A172 (cell line): ENCODE measurements at regions not wholly inside any gene's neighbourhood (a gene's known extent, or its start where the extent isn't known, plus 50 kb on each side); places are given as distances from the start of the nearest gene placed in this dataset.
"Not testable (repeated sequence)": the region's sequence is repeated elsewhere in the genome, so short reads cannot be mapped to it uniquely, and the experiment has no call there.

Experiments
- DNase-seq: peaks from one replicate; pipeline ENCODE4 v3.0.0-alpha.2; 2015; ENCODE audit warnings: low spot score

- no peak for DNase-seq
Observed at GRCh38 chr5:118185018-118185417, 803.3 kb downstream of the DTWD2 start.

- DNase-seq, result no peak
Observed at GRCh38 chr5:118176146-118176545, 812.2 kb downstream of the DTWD2 start.

GRCh38 chr5:118174671-118175070 lies 813.7 kb downstream of the DTWD2 start:
- DNase-seq, result no peak

GRCh38 chr5:118173340-118173739 lies 815.0 kb downstream of the DTWD2 start:
- DNase-seq, result no peak

GRCh38 chr5:118165619-118166018 lies 822.7 kb downstream of the DTWD2 start:
- DNase-seq, result no peak

GRCh38 chr5:118156181-118156580 lies 832.2 kb downstream of the DTWD2 start:
- DNase-seq, result no peak

GRCh38 chr5:118146824-118147223 lies 841.5 kb downstream of the DTWD2 start:
- no peak for DNase-seq

- DNase-seq, result no peak
Observed at GRCh38 chr5:118144540-118144939, 843.8 kb downstream of the DTWD2 start.

- no peak for DNase-seq
Observed at GRCh38 chr5:118139361-118139760, 849.0 kb downstream of the DTWD2 start.

GRCh38 chr5:118126159-118126558 lies 862.2 kb downstream of the DTWD2 start:
- peak; percentile 40 for DNase-seq

GRCh38 chr5:118125687-118126086 lies 862.7 kb downstream of the DTWD2 start:
- DNase-seq, result no peak

- no peak for DNase-seq
Observed at GRCh38 chr5:118121258-118121657, 867.1 kb downstream of the DTWD2 start.

- peak; percentile 47 for DNase-seq
Observed at GRCh38 chr5:118115791-118116190, 872.6 kb downstream of the DTWD2 start.

- no peak for DNase-seq
Observed at GRCh38 chr5:118111956-118112355, 876.4 kb downstream of the DTWD2 start.

GRCh38 chr5:118107246-118107645 lies 881.1 kb downstream of the DTWD2 start:
- DNase-seq, result not testable (repeated sequence)

GRCh38 chr5:118098716-118099115 lies 889.6 kb downstream of the DTWD2 start:
- no peak for DNase-seq

- DNase-seq, result no peak
Observed at GRCh38 chr5:118095115-118095514, 893.2 kb downstream of the DTWD2 start.

GRCh38 chr5:118088448-118088847 lies 899.9 kb downstream of the DTWD2 start:
- no peak for DNase-seq

- peak; percentile 2 for DNase-seq
Observed at GRCh38 chr5:118076490-118076889, 911.9 kb downstream of the DTWD2 start.

- DNase-seq, result no peak
Observed at GRCh38 chr5:118070041-118070440, 918.3 kb downstream of the DTWD2 start.

GRCh38 chr5:118069452-118069851 lies 918.9 kb downstream of the DTWD2 start:
- DNase-seq, result no peak

GRCh38 chr5:118068886-118069285 lies 919.5 kb downstream of the DTWD2 start:
- DNase-seq, result no peak

GRCh38 chr5:118063836-118064235 lies 924.5 kb downstream of the DTWD2 start:
- not testable (repeated sequence) for DNase-seq

GRCh38 chr5:118060833-118061232 lies 927.5 kb downstream of the DTWD2 start:
- no peak for DNase-seq

GRCh38 chr5:118052503-118052902 lies 935.8 kb downstream of the DTWD2 start:
- no peak for DNase-seq
